ENCODE measurements at regions not wholly inside any gene's neighbourhood (a gene's known extent, or its start where the extent isn't known, plus 50 kb on each side); places are given as distances from the start of the nearest gene placed in this dataset.

DNA sequence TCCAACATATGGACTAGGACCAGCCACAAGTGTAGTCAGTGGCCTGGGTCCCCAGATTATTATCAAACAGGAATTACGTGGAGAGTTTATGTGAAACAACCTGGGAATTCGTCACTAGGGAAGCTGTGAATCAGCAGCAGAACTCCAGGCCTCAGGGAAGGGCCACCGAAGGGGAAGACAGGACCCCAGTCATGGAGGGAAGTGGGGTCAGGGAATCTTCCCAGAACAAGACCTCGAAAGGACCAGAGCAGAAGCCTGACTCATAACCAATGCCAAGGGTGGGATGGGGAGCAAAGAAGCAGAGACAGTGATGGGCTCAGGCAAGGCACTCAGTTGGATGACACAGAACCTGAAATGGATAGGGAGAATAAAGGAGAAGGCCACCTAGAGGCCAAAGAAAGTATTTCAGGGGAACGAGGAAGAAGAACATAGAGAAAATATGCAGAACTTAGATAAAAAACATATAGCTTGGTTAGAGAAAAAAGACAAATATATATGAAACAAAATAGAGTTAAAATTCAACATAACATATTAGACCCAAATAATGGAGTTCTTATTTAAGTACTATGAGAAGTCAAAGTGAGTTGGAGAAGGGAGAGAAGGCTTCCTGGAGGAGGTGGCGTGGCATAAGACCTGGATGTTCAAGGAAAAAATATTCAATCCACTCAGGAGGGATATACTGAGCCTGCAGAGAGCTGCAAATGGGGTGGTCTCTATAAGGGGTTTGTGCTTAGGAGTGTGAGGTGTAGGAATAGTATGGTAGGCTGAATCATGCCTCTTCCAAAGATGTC is 66.7 kb upstream of the CAST start:
- no peak for DNase-seq

DNA sequence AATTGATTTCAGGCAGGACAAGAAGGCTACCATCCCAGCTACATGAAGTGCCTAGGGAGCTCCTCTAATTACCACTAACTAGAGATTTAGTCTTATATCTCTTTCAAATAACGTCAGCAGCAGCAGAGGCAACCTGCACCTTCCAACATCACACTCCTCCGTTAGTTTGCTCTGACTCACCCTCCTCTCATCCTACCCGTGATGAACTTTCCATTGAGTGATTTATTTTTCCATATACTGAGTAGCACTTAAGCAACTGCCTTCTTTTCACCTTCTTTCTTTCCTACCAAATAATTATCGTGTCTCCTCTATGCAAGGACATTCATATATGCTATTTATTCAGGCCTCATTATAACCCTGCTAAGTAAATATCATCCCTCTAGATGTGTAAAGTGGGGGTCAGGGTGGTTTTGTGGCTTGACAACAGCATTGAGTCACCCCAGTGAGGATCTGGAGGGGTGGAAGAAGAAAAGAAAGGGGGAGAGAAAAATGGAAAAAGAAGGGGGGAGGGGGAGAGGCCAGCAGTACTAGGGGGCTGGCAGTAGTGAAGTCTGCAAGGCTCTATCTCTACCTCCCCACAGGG is 64.6 kb upstream of the CAST start:
- no peak for DNase-seq

DNA sequence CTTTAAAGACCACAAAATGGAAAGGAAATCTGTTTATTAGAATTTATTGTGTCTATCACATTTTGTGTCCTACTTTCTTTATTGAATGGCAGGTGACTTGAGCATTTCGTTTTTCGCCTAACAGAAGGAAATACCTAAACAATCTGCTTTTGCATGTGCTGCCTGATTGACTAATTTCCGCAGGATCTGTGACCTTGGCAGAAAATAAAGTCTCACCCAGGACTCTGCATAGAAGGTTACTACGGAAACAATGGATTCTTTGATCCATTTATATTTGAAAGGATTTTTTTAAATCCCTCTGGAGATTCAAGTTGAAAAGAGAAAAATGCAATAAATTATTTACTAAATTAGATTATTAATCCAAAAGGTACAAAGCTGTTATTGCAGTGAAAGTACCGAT is 61.0 kb upstream of the CAST start:
- no peak for DNase-seq

DNA sequence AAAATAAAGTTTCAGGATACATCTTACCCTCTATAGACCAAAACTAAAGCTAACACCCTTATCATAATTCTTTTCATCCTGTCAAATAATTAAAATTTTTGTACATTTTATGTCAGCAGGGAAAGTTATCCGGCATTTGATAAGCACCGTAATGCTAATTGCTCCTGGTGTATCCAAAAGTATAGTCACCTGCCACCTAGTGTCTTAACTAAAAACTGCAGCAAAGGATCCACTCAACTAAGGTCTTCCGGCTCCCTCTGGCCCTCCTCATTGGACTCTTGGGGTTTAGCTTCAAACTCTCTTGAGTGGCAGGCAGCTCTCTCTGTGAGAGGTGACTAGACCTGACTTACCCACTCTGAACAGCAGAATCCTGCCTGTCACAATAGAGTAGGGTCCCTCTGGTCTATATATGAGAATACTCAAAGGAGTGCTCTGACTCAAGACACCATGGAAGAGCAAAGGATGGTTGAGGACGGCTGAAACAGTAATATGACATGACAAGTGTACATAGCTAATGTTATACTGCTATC is 60.4 kb upstream of the CAST start:
- peak; percentile 58 for DNase-seq

DNA sequence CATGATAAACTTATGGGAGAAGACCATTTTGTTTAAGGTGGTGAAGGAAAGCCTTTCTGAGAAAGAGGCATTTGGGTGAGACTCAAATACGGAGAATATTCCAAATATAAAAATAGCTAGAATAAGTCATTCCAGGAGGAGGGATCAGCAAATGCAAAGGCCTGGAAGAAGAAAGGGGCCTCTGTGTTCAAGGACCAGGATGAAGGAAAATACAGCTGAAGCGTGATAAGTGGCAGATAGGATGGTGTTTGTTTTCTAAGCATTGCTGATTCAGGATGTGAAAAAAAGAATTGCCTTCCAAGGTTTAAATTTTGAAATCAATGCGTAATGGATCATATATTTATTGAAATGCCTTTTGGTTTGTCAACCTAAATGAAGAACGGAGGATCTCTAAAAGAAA is 59.4 kb upstream of the CAST start:
- DNase-seq: no peak

DNA sequence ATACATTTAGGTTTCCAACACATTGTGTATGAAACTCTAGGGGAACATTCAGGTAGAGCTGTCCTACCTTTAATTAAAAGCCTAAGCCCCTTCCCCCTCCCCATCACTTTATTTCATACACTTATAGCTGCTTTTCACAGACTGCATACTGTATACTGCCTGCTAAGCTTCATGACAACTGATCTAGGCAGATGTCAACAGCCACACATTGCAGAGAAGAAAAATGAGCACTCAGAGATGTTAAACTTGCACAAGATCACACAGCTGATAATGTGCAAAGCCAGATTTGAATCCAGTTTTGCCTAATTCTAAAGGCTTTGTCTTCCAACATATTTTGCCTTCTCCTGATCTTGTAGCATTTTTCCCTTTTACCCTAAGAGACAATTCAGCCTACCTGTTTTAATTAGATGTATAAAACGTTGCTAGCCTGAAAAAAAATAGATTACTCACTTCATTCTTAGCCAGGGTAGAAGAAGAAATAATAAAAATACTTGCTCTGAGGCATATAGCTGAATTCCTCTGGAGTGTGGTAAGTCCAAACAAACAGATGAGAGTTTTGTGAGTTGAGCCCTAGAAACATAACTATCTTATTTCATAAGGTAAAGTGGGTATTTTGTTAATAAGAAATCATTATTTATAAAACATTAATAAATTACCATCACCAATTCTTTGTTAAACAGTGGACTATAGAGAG is 56.9 kb upstream of the CAST start:
- DNase-seq: no peak

DNA sequence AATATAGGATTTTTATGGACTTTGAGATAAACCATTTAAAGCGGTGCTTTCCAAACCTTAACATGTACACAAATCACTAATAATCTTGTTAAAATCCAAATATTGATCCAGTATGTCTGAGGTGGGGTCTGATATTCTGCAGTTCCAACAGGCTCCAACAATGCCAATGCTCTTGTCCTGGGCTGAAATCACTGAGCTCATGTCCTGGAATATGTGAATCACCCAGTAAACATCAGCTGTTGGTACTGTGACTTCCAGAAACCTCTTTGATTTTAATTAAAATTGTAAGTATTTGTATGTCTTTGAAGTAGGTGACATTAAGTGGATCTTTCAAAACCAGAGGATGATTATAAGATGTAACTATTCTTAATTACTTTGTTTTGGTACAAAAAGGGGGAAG is 52.8 kb upstream of the CAST start:
- DNase-seq: no peak

DNA sequence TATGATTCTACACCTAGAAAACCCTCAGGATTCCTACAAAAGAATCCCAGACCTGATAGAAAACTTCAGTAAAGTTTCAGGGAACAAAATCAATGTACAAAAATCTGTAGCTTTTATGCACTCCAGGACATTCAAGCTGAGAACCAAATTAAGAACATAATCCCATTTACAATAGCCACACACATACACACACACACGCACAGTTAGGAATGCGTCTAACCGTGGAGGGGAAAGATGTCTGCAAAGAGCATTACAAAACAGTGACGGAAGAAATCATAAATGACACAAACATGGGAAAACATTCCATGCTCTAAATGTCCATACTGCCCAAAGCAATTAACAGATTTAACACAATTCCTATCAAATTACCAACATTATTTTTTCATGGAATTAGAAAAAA is 51.4 kb upstream of the CAST start:
- DNase-seq: no peak

DNA sequence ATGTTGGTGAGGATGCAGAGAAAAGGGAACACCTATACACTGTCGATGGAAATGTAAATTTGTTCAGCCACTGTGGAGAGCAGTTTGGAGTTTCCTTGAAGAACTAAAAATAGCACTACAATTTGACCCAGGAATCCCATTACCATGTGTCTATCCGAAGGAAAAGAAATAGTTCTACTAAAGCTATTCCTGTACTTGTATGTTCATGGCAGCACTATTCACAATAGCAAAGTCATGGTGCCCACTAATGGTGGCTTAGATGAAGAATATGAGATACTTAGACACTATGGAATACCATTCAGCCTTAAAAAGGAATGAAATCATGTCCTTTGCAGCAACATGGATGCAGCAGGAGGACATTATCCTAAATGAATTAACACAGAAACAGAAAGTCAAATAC is 50.2 kb upstream of the CAST start:
- DNase-seq: no peak
